ENCODE measurements at regions not wholly inside any gene's neighbourhood (a gene's known extent, or its start where the extent isn't known, plus 50 kb on each side); places are given as distances from the start of the nearest gene placed in this dataset.

DNA sequence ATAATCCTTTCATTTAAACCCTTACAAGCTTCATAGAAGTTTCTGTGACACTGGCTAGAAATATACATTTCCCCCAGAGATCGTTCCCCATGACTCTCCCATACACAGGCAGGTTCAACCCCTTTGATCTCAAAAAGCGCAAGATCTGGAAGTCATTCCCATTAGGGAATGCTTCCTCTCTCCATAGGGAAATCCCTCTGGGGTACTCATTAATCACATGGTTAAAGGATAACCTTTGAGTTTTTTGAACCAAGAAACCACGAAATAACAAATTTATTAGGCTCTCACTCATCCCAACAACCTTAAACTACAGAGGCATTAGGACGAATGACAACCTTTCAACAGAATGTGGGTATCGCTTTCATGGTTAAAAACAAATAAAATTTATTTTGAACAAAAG, 211.9 kb upstream of the PRICKLE2 start:
- TF ChIP-seq, protein P1, sequence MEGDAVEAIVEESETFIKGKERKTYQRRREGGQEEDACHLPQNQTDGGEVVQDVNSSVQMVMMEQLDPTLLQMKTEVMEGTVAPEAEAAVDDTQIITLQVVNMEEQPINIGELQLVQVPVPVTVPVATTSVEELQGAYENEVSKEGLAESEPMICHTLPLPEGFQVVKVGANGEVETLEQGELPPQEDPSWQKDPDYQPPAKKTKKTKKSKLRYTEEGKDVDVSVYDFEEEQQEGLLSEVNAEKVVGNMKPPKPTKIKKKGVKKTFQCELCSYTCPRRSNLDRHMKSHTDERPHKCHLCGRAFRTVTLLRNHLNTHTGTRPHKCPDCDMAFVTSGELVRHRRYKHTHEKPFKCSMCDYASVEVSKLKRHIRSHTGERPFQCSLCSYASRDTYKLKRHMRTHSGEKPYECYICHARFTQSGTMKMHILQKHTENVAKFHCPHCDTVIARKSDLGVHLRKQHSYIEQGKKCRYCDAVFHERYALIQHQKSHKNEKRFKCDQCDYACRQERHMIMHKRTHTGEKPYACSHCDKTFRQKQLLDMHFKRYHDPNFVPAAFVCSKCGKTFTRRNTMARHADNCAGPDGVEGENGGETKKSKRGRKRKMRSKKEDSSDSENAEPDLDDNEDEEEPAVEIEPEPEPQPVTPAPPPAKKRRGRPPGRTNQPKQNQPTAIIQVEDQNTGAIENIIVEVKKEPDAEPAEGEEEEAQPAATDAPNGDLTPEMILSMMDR (IDR thresholded peaks at IDR 0.05; ENCODE audit: low read depth, low read length): no peak
- TF ChIP-seq MYC (IDR thresholded peaks at IDR 0.05; ENCODE audit: low read depth, low read length) (no peak), POLR2A (IDR thresholded peaks at IDR 0.05; ENCODE audit: extremely low read depth, insufficient read length) (no peak)
- TF ChIP-seq, protein P2, sequence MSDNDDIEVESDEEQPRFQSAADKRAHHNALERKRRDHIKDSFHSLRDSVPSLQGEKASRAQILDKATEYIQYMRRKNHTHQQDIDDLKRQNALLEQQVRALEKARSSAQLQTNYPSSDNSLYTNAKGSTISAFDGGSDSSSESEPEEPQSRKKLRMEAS (IDR thresholded peaks at IDR 0.05; ENCODE audit: low read depth, low read length): no peak
